SK-N-SH (cell line): ENCODE measurements at regions not wholly inside any gene's neighbourhood (a gene's known extent, or its start where the extent isn't known, plus 50 kb on each side); places are given as distances from the start of the nearest gene placed in this dataset.

Experiments
- CTCF ChIA-PET: fragments of 300-600, 350-600 bp; formaldehyde crosslinking; extraction: SDS; loops from one replicate; lab custom pipeline; 2021; lab: Yijun Ruan, JAX
- POLR2A ChIA-PET: fragments of 350-600 bp; sonication (Branson Sonifier 250); formaldehyde crosslinking; extraction: SDS; loops from one replicate; lab custom pipeline; 2020; ENCODE audit warnings: antibody characterized with exemption, inconsistent platforms; lab: Yijun Ruan, JAX
- DNase-seq: peaks from one replicate; pipeline ENCODE4 v3.0.0; 2012
- H2AFZ ChIP-seq: fragments of 200-600 bp; sonication (generic); 2 replicates; pipeline ENCODE4 v1.8.1; 2016; ENCODE audit warnings: antibody characterized with exemption, mild to moderate bottlenecking, low read depth
- H3F3A ChIP-seq: fragments of 200-600 bp; sonication (generic); replicated peaks from 2 replicates; pipeline ENCODE3; 2016; ENCODE audit warnings: antibody characterized with exemption, mild to moderate bottlenecking; ENCODE audit not compliant: insufficient read depth
- H3K27ac ChIP-seq, 2 experiments: fragments of 200-500 bp in 1 of 2; fragments of 200-600 bp in 1 of 2; sonication (Bioruptor generic) in 1 of 2; sonication (generic), shearing (Covaris generic) in 1 of 2; 2 replicates each; pipeline versions ENCODE4 v1.5.1 to v1.6.1; 2014 to 2016; ENCODE audit warnings: low read depth in 2 of 2, inconsistent platforms in 1 of 2, low read length in 1 of 2, mild to moderate bottlenecking in 1 of 2, mixed read lengths in 1 of 2
- H3K27me3 ChIP-seq: fragments of 200-600 bp; sonication (generic), shearing (Covaris generic); 2 replicates; pipeline ENCODE4 v1.6.1; 2016; ENCODE audit warnings: mixed run types; ENCODE audit not compliant: insufficient read depth
- H3K36me3 ChIP-seq, 2 experiments: fragments of 200-500 bp in 1 of 2; fragments of 200-600 bp in 1 of 2; sonication (Bioruptor generic) in 1 of 2; sonication (generic) in 1 of 2; replicated peaks in 1 of 2; 2 replicates each; pipeline versions ENCODE3 to v1.5.1; 2014 to 2016; ENCODE audit warnings: low read length in 1 of 2, mild to moderate bottlenecking in 1 of 2; ENCODE audit not compliant: insufficient read depth in 2 of 2, control insufficient read depth in 1 of 2
- H3K4me1 ChIP-seq, 2 experiments: fragments of 200-500 bp in 1 of 2; fragments of 200-600 bp in 1 of 2; sonication (Bioruptor generic) in 1 of 2; sonication (generic), shearing (Covaris generic) in 1 of 2; 2 replicates each; pipeline versions ENCODE4 v1.5.1 to v1.6.1; 2014 to 2016; ENCODE audit warnings: low read depth in 1 of 2, low read length in 1 of 2, mixed run types in 1 of 2; ENCODE audit not compliant: insufficient read depth in 2 of 2, control insufficient read depth in 1 of 2
- H3K4me2 ChIP-seq: fragments of 200-600 bp; sonication (generic), shearing (Covaris generic); 2 replicates; pipeline ENCODE4 v1.6.1; 2017; ENCODE audit warnings: mixed run types
- H3K4me3 ChIP-seq, 2 experiments: fragments of 200-500 bp in 1 of 2; fragments of 200-600 bp in 1 of 2; sonication (Bioruptor generic) in 1 of 2; sonication (generic), shearing (Covaris generic) in 1 of 2; 2 replicates each; pipeline versions ENCODE4 v1.5.1 to v1.8.1; 2014 to 2016; ENCODE audit warnings: low read depth in 2 of 2, inconsistent platforms in 1 of 2, low read length in 1 of 2, mild to moderate bottlenecking in 1 of 2, mixed read lengths in 1 of 2, moderate library complexity in 1 of 2
- H3K79me2 ChIP-seq: fragments of 200-600 bp; sonication (generic); 2 replicates; pipeline ENCODE4 v1.8.1; 2017; ENCODE audit warnings: mild to moderate bottlenecking; ENCODE audit not compliant: insufficient read depth
- H3K9ac ChIP-seq: fragments of 200-600 bp; sonication (generic); 2 replicates; pipeline ENCODE4 v1.6.1; 2017; ENCODE audit warnings: mixed run types
- H3K9me2 ChIP-seq: fragments of 200-600 bp; sonication (generic); 2 replicates; pipeline ENCODE4 v1.6.1; 2017; ENCODE audit warnings: mixed run types
- H3K9me3 ChIP-seq: fragments of 200-600 bp; sonication (generic); 2 replicates; pipeline ENCODE4 v1.6.1; 2017; ENCODE audit warnings: mixed run types, mild to moderate bottlenecking, moderate library complexity
- H4K20me1 ChIP-seq: fragments of 200-600 bp; sonication (generic); 2 replicates; pipeline ENCODE4 v1.6.1; 2017; ENCODE audit warnings: mild to moderate bottlenecking, mixed run types; ENCODE audit not compliant: insufficient read depth
- EZH2phosphoT487 ChIP-seq: fragments of 200-600 bp; sonication (generic); IDR thresholded peaks from 2 replicates; pipeline ENCODE4 v1.6.1; 2017; ENCODE audit warnings: low read depth, mixed run types, mild to moderate bottlenecking, antibody characterized with exemption, moderate library complexity, borderline replicate concordance
- FOXM1 ChIP-seq: IDR thresholded peaks from 2 replicates; pipeline ENCODE4 v1.4.0; 2012; ENCODE audit warnings: low read depth, mild to moderate bottlenecking
- GABPA ChIP-seq: IDR thresholded peaks from 2 replicates; pipeline ENCODE4 v1.4.0; 2012; ENCODE audit warnings: low read depth, mild to moderate bottlenecking
- JUND ChIP-seq: IDR thresholded peaks from 2 replicates; pipeline ENCODE4 v1.4.0; 2012
- MEF2A ChIP-seq: IDR thresholded peaks from 2 replicates; pipeline ENCODE4 v1.4.0; 2012; ENCODE audit warnings: low read depth, borderline replicate concordance
- MXI1 ChIP-seq: IDR thresholded peaks from 2 replicates; pipeline ENCODE4 v1.6.1; 2012; ENCODE audit warnings: mild to moderate bottlenecking, low read depth, low read length, improper control_type of control experiment
- RAD21 ChIP-seq: IDR thresholded peaks from 2 replicates; pipeline ENCODE4 v1.6.1; 2012; ENCODE audit warnings: mild to moderate bottlenecking, low read length
- RCOR1 ChIP-seq: fragments of 150-350 bp; IDR thresholded peaks from 2 replicates; pipeline ENCODE4 v1.6.1; 2017; ENCODE audit warnings: antibody characterized with exemption, low read length
- SMC3 ChIP-seq: IDR thresholded peaks from 2 replicates; pipeline ENCODE4 v1.6.1; 2012; ENCODE audit warnings: low read depth, low read length, improper control_type of control experiment
- TAF1 ChIP-seq: IDR thresholded peaks from 2 replicates; pipeline ENCODE4 v1.6.1; 2012; ENCODE audit warnings: low read depth, mild to moderate bottlenecking, low read length, moderate library complexity, borderline replicate concordance
- TCF12 ChIP-seq: IDR thresholded peaks from 2 replicates; pipeline ENCODE4 v1.4.0; 2012
- YY1 ChIP-seq: IDR thresholded peaks from 2 replicates; pipeline ENCODE4 v1.4.0; 2012; ENCODE audit warnings: low read depth, mild to moderate bottlenecking
- WGBS: methylation state at CpG from one replicate; pipeline ENCODE4 v1.1.6; 2017; ENCODE audit warnings: low lambda C conversion rate; 5-methylcytosine and 5-hydroxymethylcytosine counted together
- TF ChIP-seq, protein P1 (sequence below): fragments of 150-350 bp; IDR thresholded peaks from 2 replicates; pipeline ENCODE4 v1.6.1; 2016; ENCODE audit warnings: mild to moderate bottlenecking, low read depth, low read length
- TF ChIP-seq, protein P2 (sequence below): IDR thresholded peaks from 2 replicates; pipeline ENCODE4; 2012
- TF ChIP-seq, protein P3 (sequence below): IDR thresholded peaks from 2 replicates; pipeline ENCODE4 v1.4.0; 2012; ENCODE audit warnings: low read depth, borderline replicate concordance

- no peak overlapping the region for H3K4me2 ChIP-seq
- no peaks in the 10 kb centered on the region for H3K79me2 ChIP-seq
- H3K9ac ChIP-seq: no peak overlapping the region
- no peaks in the 10 kb centered on the region for H3K27me3 ChIP-seq
- ChIA-PET CTCF (interaction anchor here (0.6 kb wide), 1 partner anchor 13 kb away, joined by 3 read pairs; no protein-coding TSS in a partner anchor), POLR2A (no interaction called here)
- 0% methylated on average over 1 of the region's 1 CpG for WGBS
- H2AFZ ChIP-seq: no peak overlapping the region
- TF ChIP-seq, protein P1, sequence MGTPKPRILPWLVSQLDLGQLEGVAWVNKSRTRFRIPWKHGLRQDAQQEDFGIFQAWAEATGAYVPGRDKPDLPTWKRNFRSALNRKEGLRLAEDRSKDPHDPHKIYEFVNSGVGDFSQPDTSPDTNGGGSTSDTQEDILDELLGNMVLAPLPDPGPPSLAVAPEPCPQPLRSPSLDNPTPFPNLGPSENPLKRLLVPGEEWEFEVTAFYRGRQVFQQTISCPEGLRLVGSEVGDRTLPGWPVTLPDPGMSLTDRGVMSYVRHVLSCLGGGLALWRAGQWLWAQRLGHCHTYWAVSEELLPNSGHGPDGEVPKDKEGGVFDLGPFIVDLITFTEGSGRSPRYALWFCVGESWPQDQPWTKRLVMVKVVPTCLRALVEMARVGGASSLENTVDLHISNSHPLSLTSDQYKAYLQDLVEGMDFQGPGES: no peak
- TF ChIP-seq MXI1: no peak
- H4K20me1 ChIP-seq: no peaks in the 10 kb centered on the region
- H3F3A ChIP-seq: no peaks in the 10 kb centered on the region
- no peaks in the 10 kb centered on the region for H3K4me1 ChIP-seq
- H3K27ac ChIP-seq: no peak overlapping the region
- no peak overlapping the region for H3K4me3 ChIP-seq
- H3K9me2 ChIP-seq: no peaks in the 10 kb centered on the region
- no peaks in the 10 kb centered on the region for H3K36me3 ChIP-seq
- no peak for DNase-seq
- no peaks in the 10 kb centered on the region for H3K9me3 ChIP-seq
These were observed 66.4 kb upstream of the IL2 start for GRCh38 chr4:122522944-122523343.

DNA sequence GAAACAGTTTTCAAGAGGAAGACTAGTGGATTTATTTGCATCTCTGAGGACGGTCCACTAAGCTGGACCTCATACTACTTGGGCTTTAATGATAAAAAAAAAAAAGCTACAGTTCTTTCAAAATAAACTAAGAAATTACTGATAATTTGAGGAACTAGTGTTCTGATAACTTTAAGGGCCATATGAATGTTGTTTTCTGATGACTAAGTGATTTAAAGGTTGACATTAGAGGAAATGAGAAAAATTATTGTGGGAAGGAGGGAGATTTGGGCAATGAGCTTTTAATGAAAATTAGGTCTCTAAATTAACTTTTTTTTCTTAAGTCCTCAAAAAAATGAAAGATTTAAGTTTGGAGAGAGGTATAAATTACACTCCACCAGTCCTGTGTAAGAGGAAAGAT is 60.8 kb upstream of the IL2 start:
- Histone ChIP-seq H3K4me1 (no peaks in the 10 kb centered on the region), H3K9ac (no peak overlapping the region), H3K27me3 (no peaks in the 10 kb centered on the region; the same call in 1 of the 2 replicates), H3K36me3 (no peaks in the 10 kb centered on the region), H3K79me2 (no peaks in the 10 kb centered on the region), H3K27ac (no peak overlapping the region), H2AFZ (no peak overlapping the region), H3K9me2 (no peaks in the 10 kb centered on the region), H3K4me3 (no peak overlapping the region), H3K9me3 (no peaks in the 10 kb centered on the region), H4K20me1 (no peaks in the 10 kb centered on the region), H3K4me2 (no peak overlapping the region), H3F3A (no peaks in the 10 kb centered on the region)
- ChIA-PET CTCF (no interaction called here), POLR2A (no interaction called here)
- WGBS: 2% methylated on average over 1 of the region's 1 CpG
- DNase-seq: no peak
- no peak for TF ChIP-seq SMC3
- TF ChIP-seq, protein P2, sequence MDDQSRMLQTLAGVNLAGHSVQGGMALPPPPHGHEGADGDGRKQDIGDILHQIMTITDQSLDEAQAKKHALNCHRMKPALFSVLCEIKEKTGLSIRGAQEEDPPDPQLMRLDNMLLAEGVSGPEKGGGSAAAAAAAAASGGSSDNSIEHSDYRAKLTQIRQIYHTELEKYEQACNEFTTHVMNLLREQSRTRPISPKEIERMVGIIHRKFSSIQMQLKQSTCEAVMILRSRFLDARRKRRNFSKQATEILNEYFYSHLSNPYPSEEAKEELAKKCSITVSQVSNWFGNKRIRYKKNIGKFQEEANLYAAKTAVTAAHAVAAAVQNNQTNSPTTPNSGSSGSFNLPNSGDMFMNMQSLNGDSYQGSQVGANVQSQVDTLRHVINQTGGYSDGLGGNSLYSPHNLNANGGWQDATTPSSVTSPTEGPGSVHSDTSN: no peak

DNA sequence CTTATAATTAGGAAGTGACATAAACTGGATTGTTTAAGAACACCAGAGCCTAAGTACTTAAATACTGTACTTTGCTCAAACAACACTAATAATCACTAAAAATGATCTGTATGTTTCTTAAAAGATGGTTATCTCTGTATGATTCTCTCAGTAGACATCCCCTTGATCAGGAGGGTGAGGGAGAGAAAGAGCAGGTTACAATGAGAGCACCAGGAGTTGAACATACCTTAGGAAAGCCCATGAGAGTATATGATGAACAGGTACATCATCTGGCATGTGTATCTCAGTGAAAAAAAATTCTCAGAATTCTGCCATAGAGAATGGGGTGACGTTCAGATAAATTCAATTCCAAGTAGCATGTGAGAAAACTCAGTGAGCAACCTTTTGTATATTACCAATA is 59.9 kb upstream of the IL2 start:
- H3K9me3 ChIP-seq: no peaks in the 10 kb centered on the region
- CTCF ChIA-PET: no interaction called here
- H3K4me2 ChIP-seq: no peak overlapping the region
- no peaks in the 10 kb centered on the region for H3K79me2 ChIP-seq
- H3F3A ChIP-seq: no peaks in the 10 kb centered on the region
- no peaks in the 10 kb centered on the region for H4K20me1 ChIP-seq
- DNase-seq: no peak
- POLR2A ChIA-PET: no interaction called here
- no peaks in the 10 kb centered on the region for H3K9me2 ChIP-seq
- H3K4me3 ChIP-seq: no peak overlapping the region
- 5% methylated on average over 1 of the region's 1 CpG for WGBS
- H3K4me1 ChIP-seq: no peaks in the 10 kb centered on the region
- H3K36me3 ChIP-seq: no peaks in the 10 kb centered on the region
- no peak overlapping the region for H3K27ac ChIP-seq
- peaks cover 6% of the 10 kb centered on the region; the same call in 1 of the 2 replicates for H3K27me3 ChIP-seq
- TF ChIP-seq FOXM1 (no peak), EZH2phosphoT487 (no peak), MEF2A (no peak), TAF1 (no peak), RAD21 (no peak), YY1 (no peak), GABPA (no peak), RCOR1 (no peak), MXI1 (no peak), TCF12 (no peak), JUND (no peak)
- TF ChIP-seq, protein P3, sequence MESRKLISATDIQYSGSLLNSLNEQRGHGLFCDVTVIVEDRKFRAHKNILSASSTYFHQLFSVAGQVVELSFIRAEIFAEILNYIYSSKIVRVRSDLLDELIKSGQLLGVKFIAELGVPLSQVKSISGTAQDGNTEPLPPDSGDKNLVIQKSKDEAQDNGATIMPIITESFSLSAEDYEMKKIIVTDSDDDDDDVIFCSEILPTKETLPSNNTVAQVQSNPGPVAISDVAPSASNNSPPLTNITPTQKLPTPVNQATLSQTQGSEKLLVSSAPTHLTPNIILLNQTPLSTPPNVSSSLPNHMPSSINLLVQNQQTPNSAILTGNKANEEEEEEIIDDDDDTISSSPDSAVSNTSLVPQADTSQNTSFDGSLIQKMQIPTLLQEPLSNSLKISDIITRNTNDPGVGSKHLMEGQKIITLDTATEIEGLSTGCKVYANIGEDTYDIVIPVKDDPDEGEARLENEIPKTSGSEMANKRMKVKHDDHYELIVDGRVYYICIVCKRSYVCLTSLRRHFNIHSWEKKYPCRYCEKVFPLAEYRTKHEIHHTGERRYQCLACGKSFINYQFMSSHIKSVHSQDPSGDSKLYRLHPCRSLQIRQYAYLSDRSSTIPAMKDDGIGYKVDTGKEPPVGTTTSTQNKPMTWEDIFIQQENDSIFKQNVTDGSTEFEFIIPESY: no peak
- TF ChIP-seq, protein P1: no peak
- no peak overlapping the region for H2AFZ ChIP-seq
- H3K9ac ChIP-seq: no peak overlapping the region
